ENCODE measurements at regions not wholly inside any gene's neighbourhood (a gene's known extent, or its start where the extent isn't known, plus 50 kb on each side); places are given as distances from the start of the nearest gene placed in this dataset.

GRCh38 chr9:108119530-108120113 lies 630.1 kb upstream of the KLF4 start:
- in situ Hi-C loops (cut with MboI; ENCODE audit: low pct_unique_long_range_greater_than_20kb, low sequenced_read_pairs, unreplicated experiment): no loop called here
- no peak for TF ChIP-seq CTCF (IDR thresholded peaks at IDR 0.05; ENCODE audit: extremely low read depth, insufficient read depth, missing control alignments)
- DNase-seq (ENCODE audit: low spot score): no peak

- DNase-seq (ENCODE audit: low spot score): no peak
- in situ Hi-C loops (cut with MboI; ENCODE audit: low pct_unique_long_range_greater_than_20kb, low sequenced_read_pairs, unreplicated experiment): no loop called here
- no peak for TF ChIP-seq CTCF (IDR thresholded peaks at IDR 0.05; ENCODE audit: extremely low read depth, insufficient read depth, missing control alignments)
Measured at GRCh38 chr9:108117795-108118194, 628.2 kb upstream of the KLF4 start.

- in situ Hi-C loops (cut with MboI; ENCODE audit: low pct_unique_long_range_greater_than_20kb, low sequenced_read_pairs, unreplicated experiment): no loop called here
- TF ChIP-seq CTCF (IDR thresholded peaks at IDR 0.05; ENCODE audit: extremely low read depth, insufficient read depth, missing control alignments): no peak
- no peak for DNase-seq (ENCODE audit: low spot score)
Measured at GRCh38 chr9:108117306-108117705, 627.7 kb upstream of the KLF4 start.

GRCh38 chr9:108113596-108113995 lies 624.0 kb upstream of the KLF4 start:
- no peak for DNase-seq (ENCODE audit: low spot score)
- TF ChIP-seq CTCF (IDR thresholded peaks at IDR 0.05; ENCODE audit: extremely low read depth, insufficient read depth, missing control alignments): no peak
- in situ Hi-C loops (cut with MboI; ENCODE audit: low pct_unique_long_range_greater_than_20kb, low sequenced_read_pairs, unreplicated experiment): no loop called here

GRCh38 chr9:108109927-108110690 lies 620.5 kb upstream of the KLF4 start:
- no peak for DNase-seq (ENCODE audit: low spot score)
- in situ Hi-C loops (cut with MboI; ENCODE audit: low pct_unique_long_range_greater_than_20kb, low sequenced_read_pairs, unreplicated experiment): no loop called here
- TF ChIP-seq CTCF (IDR thresholded peaks at IDR 0.05; ENCODE audit: extremely low read depth, insufficient read depth, missing control alignments): no peak

- DNase-seq (ENCODE audit: low spot score): no peak
- in situ Hi-C loops (cut with MboI; ENCODE audit: low pct_unique_long_range_greater_than_20kb, low sequenced_read_pairs, unreplicated experiment): no loop called here
- no peak for TF ChIP-seq CTCF (IDR thresholded peaks at IDR 0.05; ENCODE audit: extremely low read depth, insufficient read depth, missing control alignments)
Measured at GRCh38 chr9:108108852-108109448, 619.4 kb upstream of the KLF4 start.
